CMK (cell line): ENCODE measurements at regions not wholly inside any gene's neighbourhood (a gene's known extent, or its start where the extent isn't known, plus 50 kb on each side); places are given as distances from the start of the nearest gene placed in this dataset.
A peak's percentile ranks its signal among the peaks of the same experiment; 100 is the strongest.
"Not testable (repeated sequence)": the region's sequence is repeated elsewhere in the genome, so short reads cannot be mapped to it uniquely, and the experiment has no call there.

Source experiments
- DNase-seq: peaks from one replicate; pipeline ENCODE4 v3.0.0-alpha.2; 2010; ENCODE audit warnings: low read depth

DNA sequence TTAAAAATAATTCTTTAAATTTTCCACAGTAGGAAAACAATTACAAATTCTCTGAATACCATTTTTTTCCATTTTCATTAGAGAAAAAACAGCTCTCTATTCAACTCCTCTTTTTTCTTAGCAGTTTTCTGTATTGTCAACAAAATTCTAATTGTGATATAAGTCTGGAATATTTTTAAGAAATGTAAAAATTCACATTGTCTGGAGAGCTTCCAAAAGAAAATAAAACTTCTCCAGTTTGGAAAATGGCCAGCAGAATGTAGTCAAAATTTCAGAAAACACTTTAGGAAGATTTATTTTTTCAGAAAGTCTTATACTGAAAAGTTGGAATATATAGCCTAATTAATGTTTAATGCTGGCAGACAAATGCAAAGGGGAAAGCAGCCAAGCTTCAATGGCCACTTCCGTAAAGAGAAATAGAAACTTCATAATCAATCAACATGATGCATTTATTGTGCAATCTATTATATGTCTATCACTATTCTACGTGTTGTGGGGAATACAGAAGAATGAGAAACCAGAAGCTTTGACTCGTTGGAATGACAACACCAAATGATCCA is 733.2 kb upstream of the PKDCC start:
- DNase-seq: no peak

DNA sequence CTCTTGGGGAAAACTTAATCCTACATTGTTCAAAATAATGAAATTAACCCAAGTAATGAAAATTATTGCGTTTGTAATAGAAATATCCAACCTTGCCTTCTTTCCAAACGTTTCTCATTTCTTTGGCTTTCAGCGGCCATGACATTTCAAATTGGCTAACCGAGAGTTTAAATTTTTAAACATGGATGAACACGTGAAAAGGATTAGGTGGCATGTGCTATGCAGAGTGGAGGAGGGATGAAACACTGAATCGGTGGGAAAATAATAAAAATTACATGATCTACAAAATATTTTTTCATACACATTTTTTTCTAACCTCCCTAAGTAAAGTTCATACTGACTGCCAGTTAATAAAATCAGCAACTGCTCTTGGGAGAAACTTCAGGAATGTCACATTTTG is 728.4 kb upstream of the PKDCC start:
- no peak for DNase-seq

DNA sequence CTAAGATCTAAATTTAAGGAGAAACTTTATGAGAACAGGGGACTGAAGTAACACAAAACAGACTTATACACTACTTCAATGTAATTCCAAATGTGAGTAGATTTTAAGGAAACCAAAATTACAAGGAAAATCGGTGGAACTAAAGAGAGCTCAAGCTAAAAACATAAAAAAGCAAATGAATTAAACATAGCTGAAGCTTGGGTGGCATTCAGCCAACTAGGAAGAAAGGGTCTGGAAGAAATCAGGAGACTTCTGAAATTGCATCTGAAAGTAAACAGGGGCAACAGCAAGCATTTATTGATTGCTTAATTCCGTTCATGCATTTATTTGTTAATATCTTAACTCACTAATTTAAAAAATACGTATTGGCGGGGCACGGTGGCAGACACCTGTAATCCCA is 727.3 kb upstream of the PKDCC start:
- DNase-seq: no peak

DNA sequence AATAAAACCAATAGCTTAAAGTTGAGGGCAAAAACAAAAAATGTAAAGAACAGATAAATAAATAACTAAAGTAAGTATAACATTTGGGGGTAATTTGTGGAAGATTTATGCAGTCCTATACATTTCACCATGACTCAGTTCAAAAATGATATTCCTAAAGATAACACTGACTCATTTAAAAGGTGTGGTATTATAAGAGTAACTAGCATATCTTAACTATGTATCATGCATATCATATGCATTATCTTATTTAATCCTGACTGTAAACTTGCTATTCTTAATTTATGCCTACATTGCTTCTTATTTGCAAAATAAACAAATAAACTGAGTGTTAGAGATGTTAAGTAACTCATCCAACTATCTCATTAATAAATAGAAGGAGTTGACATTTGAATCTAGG is 726.5 kb upstream of the PKDCC start:
- DNase-seq: no peak

DNA sequence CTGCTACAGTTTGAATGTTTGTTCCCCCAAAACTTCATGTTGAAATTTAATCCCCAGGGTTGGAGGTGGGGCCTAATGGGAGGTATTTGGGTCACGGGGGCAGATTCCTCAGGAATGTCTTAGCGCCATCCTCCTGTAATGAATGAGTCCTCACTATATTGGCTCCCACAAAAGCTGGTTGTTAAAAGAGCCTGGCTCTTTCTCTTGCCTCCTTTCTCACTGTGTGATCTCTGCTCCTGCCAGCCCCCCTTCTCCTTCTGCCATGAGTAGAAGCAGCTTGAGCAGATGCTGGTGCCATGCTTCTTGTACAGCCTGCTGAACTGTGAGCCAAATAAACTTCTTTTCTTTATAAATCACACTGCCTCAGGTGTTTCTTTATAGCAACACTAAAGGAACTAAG is 721.0 kb upstream of the PKDCC start:
- DNase-seq: no peak

DNA sequence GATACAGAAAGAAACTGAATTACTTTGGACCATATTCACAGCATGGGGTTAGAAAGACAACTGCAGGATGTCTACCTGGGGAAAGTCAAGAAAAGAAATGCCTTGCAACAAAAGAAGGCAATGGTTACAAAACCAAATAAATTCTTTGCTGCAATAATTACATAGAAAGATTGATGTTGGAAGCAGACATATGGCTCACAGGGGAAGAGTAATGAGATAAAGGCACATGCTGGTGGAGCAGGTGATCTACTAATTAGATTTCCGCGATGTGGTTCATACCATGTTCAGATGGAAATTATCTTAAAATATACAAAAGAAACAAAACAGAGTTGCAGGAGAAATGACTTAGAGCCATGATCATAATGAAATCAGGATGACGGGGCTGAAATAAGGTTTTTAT is 718.8 kb upstream of the PKDCC start:
- DNase-seq: no peak

DNA sequence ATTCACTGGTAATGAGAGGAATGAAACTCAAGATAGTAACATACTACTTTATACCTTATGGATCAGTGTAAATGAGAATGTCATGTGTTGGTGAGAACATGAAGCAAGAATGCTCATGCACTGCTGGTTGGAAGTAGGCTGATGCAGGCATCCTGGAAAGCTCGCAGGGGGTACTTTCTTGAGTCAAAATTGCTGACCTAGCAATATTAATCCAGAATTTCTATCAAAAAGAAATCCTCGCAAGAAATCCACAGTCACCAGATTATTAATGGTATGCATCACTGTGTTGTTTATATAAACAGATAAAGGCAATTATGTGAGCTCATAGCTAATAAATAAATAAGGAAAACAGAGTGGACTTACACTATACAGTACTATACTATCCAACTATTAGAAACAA is 713.7 kb upstream of the PKDCC start:
- no peak for DNase-seq

DNA sequence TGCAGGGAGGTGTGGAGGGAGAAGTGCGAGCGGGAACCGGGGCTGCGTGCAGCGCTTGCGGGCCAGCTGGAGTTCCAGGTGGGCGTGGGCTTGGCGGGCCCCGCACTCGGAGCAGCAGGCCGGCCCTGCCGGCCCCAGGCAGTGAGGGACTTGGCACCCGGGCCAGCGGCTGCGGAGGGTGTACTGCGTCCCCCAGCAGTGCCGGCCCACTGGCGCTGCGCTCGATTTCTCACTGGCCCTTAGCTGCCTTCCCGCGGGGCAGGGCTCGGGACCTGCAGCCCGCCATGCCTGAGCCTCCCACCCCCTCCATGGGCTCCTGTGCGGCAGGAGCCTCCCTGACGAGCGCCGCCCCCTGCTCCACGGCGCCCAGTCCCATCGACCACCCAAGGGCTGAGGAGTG is 712.2 kb upstream of the PKDCC start:
- DNase-seq: not testable (repeated sequence)

DNA sequence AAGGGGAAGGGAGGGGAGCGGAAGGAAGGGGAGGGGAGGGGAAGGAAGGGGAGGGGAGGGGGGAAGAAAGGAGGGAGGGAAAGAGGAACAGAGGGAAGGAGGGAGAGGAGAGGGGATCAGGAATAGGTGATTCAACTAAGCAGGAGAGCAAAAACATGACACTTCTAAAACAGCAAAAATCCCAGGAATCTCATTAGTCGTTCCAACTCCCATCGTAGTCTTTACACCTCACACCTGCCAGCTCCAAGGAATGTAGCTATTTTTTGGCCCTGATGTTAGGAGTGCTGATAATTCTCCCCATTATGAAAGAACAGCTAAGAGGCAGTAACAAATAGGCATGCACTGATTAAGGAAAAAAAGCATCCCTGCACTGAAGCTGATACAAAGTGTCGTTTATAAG is 709.9 kb upstream of the PKDCC start:
- no peak for DNase-seq

DNA sequence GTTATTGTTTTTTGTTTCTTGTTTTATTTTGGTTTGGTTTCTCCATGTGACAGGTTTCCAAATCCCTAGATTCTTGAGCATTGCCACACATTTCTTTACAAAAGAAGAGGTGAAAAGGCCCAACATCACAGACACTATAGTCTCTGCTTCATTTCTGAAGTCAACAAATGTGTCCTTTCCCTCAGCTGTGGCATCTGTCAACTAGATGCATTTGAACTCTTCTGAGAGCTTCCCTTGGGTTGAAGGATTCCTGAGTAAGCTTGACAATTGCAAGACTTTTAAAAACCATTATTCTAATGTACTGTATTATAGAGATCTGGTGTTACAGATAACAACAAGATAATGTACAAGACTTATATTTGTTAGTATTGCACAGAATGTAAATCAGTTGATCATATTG is 703.3 kb upstream of the PKDCC start:
- no peak for DNase-seq

DNA sequence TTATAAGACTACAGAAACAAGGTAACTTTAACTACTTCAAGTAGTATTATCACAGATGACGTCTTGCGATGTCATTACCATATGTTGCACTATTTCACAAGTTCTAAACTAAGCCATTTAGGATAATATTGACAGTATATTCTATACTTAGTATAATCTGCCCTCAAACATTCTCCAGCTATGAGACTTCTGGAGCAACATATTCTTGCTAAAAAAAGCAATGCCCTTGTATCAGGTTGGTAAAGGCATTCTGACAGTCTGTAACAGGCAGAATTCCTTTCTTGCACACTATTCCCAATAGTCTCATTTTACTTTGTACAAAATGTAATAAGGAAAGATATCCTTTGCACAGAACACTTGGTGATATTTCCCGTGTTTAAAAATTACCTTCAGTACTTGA is 694.8 kb upstream of the PKDCC start:
- DNase-seq: no peak

DNA sequence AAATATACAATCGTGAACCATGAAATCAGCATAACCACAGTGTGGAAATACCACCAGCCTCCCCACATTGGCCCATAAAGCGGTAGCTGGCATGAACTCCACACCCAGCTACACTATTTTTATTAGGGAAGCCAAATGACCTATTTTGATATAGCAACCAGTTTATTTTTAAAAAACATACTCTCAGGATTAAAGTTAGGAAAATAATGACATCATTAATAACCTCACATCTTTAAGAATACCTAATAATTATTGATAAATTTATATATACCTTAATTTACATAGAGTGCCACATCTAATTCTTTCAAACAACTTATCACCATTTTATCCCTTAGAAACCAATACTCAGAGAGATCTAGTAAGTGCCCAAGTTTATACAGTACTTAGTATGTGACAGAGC is 692.0 kb upstream of the PKDCC start:
- no peak for DNase-seq

DNA sequence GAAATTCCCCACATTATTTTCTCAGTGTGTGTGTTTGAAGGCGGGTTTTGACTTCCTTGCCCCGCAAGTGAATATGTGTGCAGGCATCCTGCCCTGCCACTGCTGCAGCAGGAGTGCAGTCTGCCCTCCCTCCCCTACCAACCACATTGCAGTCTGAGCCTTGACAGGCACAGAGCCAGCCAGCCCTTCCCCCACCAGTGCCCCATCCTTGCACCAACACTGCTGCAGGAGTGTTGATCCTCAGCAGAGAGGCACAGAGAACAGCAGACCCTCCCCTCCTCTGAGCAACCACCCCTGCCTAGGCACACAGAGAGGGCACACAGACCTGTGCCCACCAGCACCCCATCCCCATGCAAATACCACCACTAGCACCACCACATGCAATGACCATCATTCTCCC is 683.0 kb upstream of the PKDCC start:
- DNase-seq: no peak

DNA sequence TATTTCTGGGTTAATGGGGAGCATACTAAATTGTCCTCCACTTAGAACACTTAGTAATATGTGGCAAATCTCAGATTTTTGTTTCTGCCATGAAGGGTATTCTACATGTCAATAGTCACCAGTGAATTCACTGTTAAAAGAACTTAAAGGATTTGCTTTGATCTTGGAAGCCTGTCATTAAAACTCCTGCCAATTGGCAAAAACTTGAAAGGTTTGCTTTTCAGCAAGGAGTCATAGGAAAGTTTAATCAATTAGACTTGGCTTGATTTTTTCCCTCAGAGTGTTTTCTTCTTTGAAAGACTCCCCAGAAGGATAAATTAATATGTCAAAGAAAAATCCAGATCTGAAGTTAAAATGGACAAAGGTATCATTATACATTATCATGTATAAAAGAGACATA is 671.9 kb upstream of the PKDCC start:
- DNase-seq: no peak

DNA sequence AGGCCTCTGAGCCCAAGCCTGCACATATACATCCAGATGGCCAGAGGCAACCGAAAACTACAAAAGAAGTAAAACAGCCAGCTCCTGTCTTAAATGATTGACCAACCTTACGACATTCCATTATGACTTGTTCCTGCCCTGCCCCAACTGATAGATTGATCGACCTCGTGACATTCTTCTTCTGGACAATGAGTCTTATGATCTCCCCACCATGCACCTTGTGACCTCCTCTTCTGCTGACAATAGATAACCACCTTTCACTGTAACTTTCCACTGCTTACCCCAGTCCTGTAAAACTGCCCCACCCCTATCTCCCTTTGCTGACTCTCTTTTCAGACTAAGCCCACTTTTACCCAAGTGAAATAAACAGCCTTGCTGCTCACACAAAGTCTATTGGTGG is 670.0 kb upstream of the PKDCC start:
- peak; percentile 17 for DNase-seq

DNA sequence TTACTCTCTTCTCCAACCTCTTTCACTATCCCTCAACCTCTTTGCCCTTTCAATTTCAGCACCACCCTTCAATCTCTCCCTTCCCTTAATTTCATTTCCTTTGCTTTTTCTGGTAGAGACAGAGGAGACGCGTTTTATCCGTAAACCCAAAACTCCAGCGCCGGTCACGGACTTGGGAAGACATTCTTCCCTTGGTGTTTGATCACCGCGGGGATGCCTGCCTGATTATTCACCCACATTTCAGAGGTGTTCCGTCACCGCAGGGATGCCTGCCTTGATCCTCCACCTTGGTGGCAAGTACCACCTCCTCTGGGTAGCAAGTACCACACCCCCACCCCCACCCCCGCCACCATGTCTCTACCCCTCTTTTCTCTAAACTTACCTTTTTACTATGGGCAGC is 669.4 kb upstream of the PKDCC start:
- DNase-seq: no peak

DNA sequence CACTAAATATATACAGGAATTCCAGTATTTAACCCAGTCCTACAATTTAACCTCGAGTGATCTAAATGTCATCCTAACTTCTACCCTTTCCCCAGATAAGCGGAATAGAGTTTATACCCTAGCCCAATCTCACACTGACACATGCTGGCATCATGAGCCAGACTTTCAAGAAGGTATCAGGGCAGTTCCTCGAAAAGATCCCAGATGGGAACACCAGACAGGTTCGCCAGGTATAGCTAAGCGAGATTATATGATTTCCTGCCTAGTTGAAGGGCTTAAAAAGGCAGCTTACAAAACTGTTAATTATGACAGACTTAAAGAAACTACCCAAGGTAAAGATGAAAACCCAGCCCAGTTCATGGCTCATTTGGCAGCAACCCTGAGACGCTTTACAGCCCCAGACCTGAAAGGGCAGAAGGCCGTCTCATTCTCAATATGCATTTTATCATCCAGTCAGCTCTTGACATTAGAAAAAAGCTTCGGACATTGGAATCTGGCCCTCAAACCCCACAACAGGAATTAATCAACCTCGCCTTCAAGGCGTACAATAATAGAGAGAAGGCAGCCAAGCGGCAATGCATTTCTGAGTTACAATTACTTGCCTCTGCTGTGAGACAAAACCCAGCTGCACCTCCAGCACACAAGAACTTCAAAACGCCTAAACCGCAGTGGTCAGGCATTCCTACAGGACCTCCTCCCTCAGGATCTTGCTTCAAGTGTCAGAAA is 668.2 kb upstream of the PKDCC start:
- DNase-seq: no peak

DNA sequence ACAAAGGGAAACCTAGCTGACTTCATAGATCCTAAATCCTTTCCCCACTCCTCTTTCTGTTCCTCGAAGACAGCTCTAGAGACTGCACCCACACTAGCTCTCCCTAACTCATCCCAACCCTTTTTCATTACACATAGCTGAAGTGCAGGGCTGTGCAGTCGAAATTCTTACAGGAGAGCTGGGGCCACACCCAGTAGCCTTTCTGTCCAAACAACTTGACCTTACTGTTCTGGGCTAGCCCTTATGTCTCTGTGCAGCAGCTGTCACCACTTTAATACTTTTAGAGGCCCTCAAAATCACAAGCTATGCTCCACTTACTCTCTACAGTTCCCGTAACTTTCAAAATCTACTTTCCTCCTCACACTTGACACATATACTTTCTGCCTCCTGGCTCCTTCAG is 666.1 kb upstream of the PKDCC start:
- DNase-seq: no peak

DNA sequence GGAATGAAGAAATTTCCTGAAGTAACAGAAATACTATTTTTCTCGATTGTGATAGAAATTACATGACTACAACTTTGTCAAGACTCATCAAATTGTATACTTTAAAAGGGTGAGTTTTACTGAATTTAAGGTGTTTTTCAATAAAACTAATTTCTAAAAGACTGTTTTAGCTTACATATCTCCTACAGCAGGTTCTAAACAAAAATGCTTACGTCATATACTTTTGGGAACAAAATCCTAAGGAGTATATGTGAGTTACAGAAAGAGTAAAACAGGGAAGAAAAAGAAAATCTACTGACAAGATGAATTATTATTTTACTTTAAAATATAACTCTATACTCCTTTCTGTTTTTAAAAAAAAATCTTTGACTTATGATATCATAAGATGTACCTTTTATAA is 660.3 kb upstream of the PKDCC start:
- DNase-seq: no peak

DNA sequence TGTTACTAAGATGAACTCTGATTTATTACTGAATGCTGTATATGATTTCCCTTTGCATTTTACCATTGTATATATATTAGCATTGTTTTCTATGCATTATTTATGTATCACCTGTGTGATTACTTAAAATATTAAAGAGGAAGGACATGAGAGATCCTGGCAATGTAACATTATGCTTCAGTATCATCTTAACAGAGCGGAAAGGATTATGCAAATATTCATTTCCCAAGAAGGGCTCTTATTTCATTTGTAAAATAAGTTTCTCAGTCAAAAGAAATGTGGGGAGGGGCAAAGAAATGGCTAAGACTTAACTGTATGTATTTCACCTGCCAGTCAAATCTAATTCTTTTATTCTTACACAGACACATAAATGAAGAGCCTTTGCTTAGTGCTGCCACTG is 654.2 kb upstream of the PKDCC start:
- DNase-seq: no peak

DNA sequence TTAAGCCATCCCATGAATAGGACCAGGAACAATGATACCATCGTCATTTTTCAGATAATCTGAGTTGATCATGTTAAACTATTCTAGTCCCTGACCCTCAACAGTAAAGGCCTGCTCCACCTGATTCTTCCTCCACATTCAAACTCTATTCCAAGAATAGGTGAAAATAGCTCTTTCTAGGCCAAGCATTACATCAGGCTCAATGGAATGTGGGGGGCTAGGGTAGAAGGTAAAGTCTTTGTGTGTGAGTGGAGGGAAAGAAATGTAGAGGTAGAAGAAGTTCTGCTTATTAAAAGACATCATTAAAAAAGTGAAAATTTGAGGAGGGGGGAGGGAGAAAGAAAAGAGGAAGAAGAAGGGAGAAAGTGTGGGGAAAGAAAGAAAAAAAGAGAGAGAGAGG is 653.3 kb upstream of the PKDCC start:
- DNase-seq: no peak

DNA sequence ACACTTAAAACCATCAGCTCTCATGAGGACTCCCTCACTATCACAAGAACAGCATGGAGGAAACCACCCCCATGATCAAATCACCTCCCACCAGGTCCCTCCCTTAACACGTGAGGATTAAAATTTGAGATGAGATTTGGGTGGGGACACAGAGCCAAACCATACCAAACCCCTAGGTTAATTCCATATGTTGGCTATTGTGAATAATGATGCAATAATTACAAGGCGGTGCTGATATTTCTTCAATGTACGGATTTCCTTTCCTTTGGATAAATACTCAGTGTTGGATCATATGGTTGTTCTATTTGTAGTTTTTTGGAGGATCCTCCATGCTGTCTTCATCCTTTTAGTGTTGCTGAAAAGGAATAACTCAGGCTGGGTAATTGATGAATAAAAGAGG is 652.1 kb upstream of the PKDCC start:
- no peak for DNase-seq

DNA sequence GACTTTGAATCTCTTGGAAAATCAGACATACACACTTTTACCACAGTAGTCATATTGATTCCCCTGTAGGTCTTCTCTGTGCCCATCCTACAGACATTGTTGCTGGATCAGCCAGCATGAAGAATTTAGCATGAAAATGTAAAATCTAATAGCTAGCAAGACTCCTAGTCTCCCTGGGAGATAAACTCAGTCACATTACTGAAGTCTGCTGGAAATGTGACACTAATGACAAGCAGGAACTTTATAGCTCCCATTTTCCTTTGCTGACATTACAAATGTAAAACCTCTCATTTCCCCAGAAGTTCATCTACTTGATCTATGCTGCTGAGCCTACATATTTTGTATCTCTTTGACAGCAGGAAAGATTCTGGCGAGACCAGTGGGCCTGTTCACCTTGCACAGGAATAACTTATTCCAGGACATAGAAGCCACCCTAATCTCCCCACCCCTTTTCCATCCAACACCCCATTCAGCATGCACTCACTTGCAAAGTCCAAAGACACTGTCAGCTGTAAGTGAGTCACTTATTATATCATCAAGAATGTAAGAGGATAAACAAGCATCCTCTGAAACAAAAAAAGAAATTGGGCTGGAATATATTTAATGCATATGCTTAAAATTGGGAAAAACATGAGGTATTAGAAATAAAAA is 648.3 kb upstream of the PKDCC start:
- DNase-seq: no peak

DNA sequence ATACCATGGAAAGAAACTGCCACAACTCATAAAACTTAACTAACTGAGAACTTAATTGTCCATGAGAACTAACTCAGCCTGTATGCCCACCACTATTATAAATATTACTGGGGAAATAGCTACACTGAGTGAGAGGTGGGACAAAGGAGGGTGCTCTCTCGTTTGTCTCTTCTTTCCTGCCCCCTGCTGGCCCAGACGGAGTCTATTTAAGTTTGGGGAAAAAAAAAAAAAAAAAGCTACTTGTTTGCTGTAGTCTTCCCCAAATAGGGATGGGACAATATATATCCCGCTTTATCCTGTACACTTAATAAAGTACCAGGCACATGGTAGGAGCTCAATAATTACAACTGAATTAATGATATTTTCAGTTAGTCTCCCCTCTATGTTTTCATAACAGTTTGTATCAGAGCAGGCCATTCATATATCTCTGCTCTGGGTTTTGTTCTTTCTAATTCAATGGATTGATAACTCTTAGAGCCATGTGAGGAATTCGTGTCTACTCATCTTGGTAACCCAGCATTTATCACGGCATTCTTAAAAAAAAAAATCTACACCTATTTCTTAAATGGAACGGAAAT is 647.6 kb upstream of the PKDCC start:
- DNase-seq: no peak
